HG03097 (cell line): ENCODE measurements at regions not wholly inside any gene's neighbourhood (a gene's known extent, or its start where the extent isn't known, plus 50 kb on each side); places are given as distances from the start of the nearest gene placed in this dataset.
"Not testable (repeated sequence)": the region's sequence is repeated elsewhere in the genome, so short reads cannot be mapped to it uniquely, and the experiment has no call there.

ENCODE experiments used
- ATAC-seq: cut with Tn5 transposase; IDR thresholded peaks from one replicate; pipeline ENCODE4 v1.9.1; 2021; ENCODE audit not compliant: unreplicated experiment, low FRiP score

GRCh38 chr3:10623578-10624275 lies 118.3 kb upstream of the ATP2B2 start:
- no peak for ATAC-seq

GRCh38 chr3:10625323-10625722 lies 119.9 kb upstream of the ATP2B2 start:
- ATAC-seq, result no peak

- ATAC-seq, result no peak
These were observed 122.6 kb upstream of the ATP2B2 start for GRCh38 chr3:10627884-10628572.

GRCh38 chr3:10628891-10629670 lies 123.7 kb upstream of the ATP2B2 start:
- ATAC-seq, result no peak

- no peak for ATAC-seq
These were observed 124.3 kb upstream of the ATP2B2 start for GRCh38 chr3:10629671-10630040.

- no peak for ATAC-seq
These were observed 125.8 kb upstream of the ATP2B2 start for GRCh38 chr3:10631224-10631623.

GRCh38 chr3:10632125-10632524 lies 126.7 kb upstream of the ATP2B2 start:
- ATAC-seq, result no peak

GRCh38 chr3:10632741-10633140 lies 127.4 kb upstream of the ATP2B2 start:
- ATAC-seq, result no peak

GRCh38 chr3:10635446-10636076 lies 130.2 kb upstream of the ATP2B2 start:
- ATAC-seq, result no peak

GRCh38 chr3:10637342-10637741 lies 132.0 kb upstream of the ATP2B2 start:
- no peak for ATAC-seq

GRCh38 chr3:10638466-10638865 lies 133.1 kb upstream of the ATP2B2 start:
- no peak for ATAC-seq

- no peak for ATAC-seq
These were observed 136.4 kb upstream of the ATP2B2 start for GRCh38 chr3:10641760-10642159.

GRCh38 chr3:10644189-10644588 lies 138.8 kb upstream of the ATP2B2 start:
- ATAC-seq, result no peak

GRCh38 chr3:10645800-10646199 lies 140.4 kb upstream of the ATP2B2 start:
- no peak for ATAC-seq

GRCh38 chr3:10646531-10647335 lies 141.3 kb upstream of the ATP2B2 start:
- ATAC-seq, result no peak

GRCh38 chr3:10647376-10647775 lies 142.0 kb upstream of the ATP2B2 start:
- ATAC-seq, result no peak

GRCh38 chr3:10648181-10648580 lies 142.8 kb upstream of the ATP2B2 start:
- no peak for ATAC-seq

GRCh38 chr3:10649463-10649862 lies 144.1 kb upstream of the ATP2B2 start:
- not testable (repeated sequence) for ATAC-seq

- ATAC-seq, result no peak
These were observed 146.1 kb upstream of the ATP2B2 start for GRCh38 chr3:10651506-10651905.

- ATAC-seq, result no peak
These were observed 147.9 kb upstream of the ATP2B2 start for GRCh38 chr3:10653241-10653640.
